ENCODE measurements at regions not wholly inside any gene's neighbourhood (a gene's known extent, or its start where the extent isn't known, plus 50 kb on each side); places are given as distances from the start of the nearest gene placed in this dataset.

- intact Hi-C loops (cut with DNase I): no loop called here
- DNase-seq: no peak
- no peaks in the 10 kb centered on the region for H3K36me3 ChIP-seq
- H3K9me3 ChIP-seq: no peaks in the 10 kb centered on the region
- H3K4me3 ChIP-seq (replicated peaks in 1 of 3): no peak overlapping the region
- no peak overlapping the region for H3K27ac ChIP-seq
- no peaks in the 10 kb centered on the region for H3K27me3 ChIP-seq
- H3K4me1 ChIP-seq: no peaks in the 10 kb centered on the region
- TF ChIP-seq, protein P1, sequence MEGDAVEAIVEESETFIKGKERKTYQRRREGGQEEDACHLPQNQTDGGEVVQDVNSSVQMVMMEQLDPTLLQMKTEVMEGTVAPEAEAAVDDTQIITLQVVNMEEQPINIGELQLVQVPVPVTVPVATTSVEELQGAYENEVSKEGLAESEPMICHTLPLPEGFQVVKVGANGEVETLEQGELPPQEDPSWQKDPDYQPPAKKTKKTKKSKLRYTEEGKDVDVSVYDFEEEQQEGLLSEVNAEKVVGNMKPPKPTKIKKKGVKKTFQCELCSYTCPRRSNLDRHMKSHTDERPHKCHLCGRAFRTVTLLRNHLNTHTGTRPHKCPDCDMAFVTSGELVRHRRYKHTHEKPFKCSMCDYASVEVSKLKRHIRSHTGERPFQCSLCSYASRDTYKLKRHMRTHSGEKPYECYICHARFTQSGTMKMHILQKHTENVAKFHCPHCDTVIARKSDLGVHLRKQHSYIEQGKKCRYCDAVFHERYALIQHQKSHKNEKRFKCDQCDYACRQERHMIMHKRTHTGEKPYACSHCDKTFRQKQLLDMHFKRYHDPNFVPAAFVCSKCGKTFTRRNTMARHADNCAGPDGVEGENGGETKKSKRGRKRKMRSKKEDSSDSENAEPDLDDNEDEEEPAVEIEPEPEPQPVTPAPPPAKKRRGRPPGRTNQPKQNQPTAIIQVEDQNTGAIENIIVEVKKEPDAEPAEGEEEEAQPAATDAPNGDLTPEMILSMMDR (IDR thresholded peaks at IDR 0.05): no peak
- TF ChIP-seq POLR2A (IDR thresholded peaks at IDR 0.05): no peak
- 50 to 51% methylated on average over 4 of the region's 4 CpGs for WGBS, 2 donors
These were observed 281.6 kb upstream of the FOXF1 start for GRCh38 chr16:86228713-86229112.

DNA sequence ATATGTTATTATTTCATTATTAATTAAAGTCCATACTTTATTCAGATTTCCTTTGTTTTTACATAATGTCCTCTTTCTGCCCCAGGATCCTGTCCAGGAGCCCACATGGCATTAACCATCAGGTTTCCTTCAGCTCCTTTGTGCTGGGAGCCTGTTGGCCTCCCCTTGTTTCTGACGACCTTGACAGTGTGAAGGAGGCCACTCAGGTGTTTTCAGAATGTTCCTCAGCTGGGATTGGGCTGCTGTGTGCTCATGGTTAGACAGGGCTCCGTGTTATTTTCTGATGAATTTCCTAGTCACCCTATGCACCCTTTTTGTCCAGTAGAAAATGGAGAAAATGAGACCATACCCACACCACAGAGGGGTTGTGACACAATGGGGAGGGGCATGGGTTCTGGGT lies 281.0 kb upstream of the FOXF1 start:
- no peak overlapping the region for H3K27ac ChIP-seq
- TF ChIP-seq POLR2A (IDR thresholded peaks at IDR 0.05): no peak
- TF ChIP-seq, protein P1 (IDR thresholded peaks at IDR 0.05): no peak
- no peaks in the 10 kb centered on the region for H3K9me3 ChIP-seq
- intact Hi-C loops (cut with DNase I): no loop called here
- 51 to 62% methylated on average over 2 of the region's 2 CpGs for WGBS, 2 donors
- H3K27me3 ChIP-seq: no peaks in the 10 kb centered on the region
- H3K4me1 ChIP-seq: no peaks in the 10 kb centered on the region
- no peak for DNase-seq
- no peaks in the 10 kb centered on the region for H3K36me3 ChIP-seq
- H3K4me3 ChIP-seq (replicated peaks in 1 of 3): no peak overlapping the region

DNA sequence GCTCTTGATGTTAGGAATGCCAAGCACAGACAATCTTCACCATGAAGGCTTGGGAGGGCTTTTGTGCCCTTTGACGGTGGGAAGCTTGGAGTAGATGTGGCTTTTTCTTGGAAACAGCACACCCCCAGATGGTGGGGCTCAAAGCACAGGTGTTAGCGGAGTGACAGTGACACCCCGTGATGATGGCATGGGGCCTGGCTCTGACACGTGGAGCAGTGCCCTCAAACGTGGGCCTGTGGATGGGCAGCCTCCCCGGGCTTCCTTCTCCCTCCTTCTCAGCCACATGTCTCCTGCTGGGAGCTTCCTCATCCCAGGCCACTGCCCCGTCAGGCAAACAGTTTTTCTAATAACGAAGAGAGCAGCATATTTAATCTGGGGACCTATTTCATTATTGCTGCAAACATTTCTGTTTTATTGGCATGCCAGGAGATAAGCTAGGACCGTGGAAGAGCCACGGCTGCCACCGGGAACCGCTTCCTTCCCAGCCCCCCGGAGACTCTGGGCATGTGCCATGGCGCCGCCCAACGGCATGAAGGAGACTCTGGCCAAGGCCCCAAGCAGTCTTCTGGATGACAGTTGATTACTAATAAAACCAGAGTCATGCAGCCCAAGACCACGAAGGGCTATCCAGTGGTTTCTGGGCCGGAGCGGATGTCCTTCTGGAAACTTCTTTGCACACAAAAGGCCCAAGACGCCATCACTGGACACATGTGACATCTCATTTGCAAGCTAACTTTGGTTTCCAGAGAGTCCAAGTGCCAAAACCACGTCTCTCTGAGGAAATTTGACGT lies 280.3 kb upstream of the FOXF1 start:
- TF ChIP-seq, protein P1 (IDR thresholded peaks at IDR 0.05): no peak
- no peak for TF ChIP-seq POLR2A (IDR thresholded peaks at IDR 0.05)
- 85 to 86% methylated on average over 20 to 22 of the region's 22 CpGs for WGBS, 2 donors
- H3K36me3 ChIP-seq: no peaks in the 10 kb centered on the region
- H3K27ac ChIP-seq: no peak overlapping the region
- no peak overlapping the region for H3K4me3 ChIP-seq (replicated peaks in 1 of 3)
- no peaks in the 10 kb centered on the region for H3K4me1 ChIP-seq
- no peaks in the 10 kb centered on the region for H3K9me3 ChIP-seq
- H3K27me3 ChIP-seq: no peaks in the 10 kb centered on the region
- intact Hi-C loops (cut with DNase I): no loop called here
- no peak for DNase-seq

DNA sequence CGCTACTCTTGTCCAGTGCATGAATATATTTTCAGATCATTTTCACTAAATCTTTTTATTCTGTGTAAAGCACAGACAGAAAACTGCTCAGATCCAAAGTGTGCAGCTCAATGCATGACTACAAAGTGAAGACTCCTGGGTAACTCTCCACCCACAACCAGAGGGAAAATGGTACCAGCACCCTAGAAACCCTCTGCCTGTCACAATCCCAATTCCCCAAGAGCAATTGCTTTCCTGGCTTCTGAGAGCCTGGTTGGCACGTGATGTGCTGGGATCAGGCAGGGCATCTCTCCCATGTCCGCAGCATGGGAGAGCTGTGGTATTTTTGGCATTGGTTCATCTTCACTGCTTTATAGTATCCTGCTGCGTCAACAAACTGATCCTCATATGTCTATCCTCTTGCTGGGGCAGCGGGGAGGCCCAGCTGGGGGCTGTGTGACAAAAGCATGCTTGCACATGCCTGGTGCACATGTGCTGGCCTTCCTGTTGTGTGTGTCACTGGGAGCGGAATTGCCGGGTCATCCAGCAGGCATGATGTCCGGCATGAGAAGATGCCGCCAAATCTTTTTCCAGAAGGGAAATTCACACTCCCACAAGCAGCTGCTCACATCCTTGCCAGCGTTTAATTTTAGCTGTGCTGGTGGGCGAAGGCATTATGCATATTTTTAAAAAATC lies 278.9 kb upstream of the FOXF1 start:
- Histone ChIP-seq H3K27ac (no peak overlapping the region), H3K36me3 (no peaks in the 10 kb centered on the region), H3K9me3 (no peaks in the 10 kb centered on the region), H3K4me1 (no peaks in the 10 kb centered on the region), H3K27me3 (no peaks in the 10 kb centered on the region), H3K4me3 (replicated peaks in 1 of 3) (no peak overlapping the region)
- WGBS, 2 donors: 73 to 78% methylated on average over 11 of the region's 11 CpGs
- DNase-seq: no peak
- intact Hi-C loops (cut with DNase I): no loop called here
- TF ChIP-seq POLR2A (IDR thresholded peaks at IDR 0.05): no peak
- TF ChIP-seq, protein P1 (IDR thresholded peaks at IDR 0.05): no peak

DNA sequence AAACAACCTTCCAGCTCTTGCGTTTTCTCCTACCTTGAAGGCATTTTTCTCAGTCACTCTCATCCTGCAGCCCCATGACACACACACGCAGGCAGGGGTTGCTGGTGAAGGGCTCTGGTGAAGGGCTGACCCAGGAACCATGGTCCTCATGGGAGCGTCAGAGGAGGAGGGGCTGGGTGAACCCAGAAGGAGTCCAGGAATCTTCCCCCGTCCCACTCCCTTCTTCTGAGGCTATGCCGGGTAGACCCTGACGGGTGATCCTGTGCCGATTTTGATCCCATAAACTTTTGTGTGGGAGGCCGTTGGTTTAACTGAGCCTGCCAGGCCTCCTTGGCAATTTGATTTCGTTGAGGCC lies 278.4 kb upstream of the FOXF1 start:
- Histone ChIP-seq H3K27me3 (no peaks in the 10 kb centered on the region), H3K4me3 (replicated peaks in 1 of 3) (no peak overlapping the region), H3K36me3 (no peaks in the 10 kb centered on the region), H3K9me3 (no peaks in the 10 kb centered on the region), H3K4me1 (no peaks in the 10 kb centered on the region), H3K27ac (no peak overlapping the region)
- TF ChIP-seq, protein P1 (IDR thresholded peaks at IDR 0.05): no peak
- no peak for TF ChIP-seq POLR2A (IDR thresholded peaks at IDR 0.05)
- 79 to 87% methylated on average over 8 to 9 of the region's 9 CpGs for WGBS, 2 donors
- intact Hi-C loops (cut with DNase I): no loop called here
- no peak for DNase-seq
